GM12873 (cell line): ENCODE measurements at regions not wholly inside any gene's neighbourhood (a gene's known extent, or its start where the extent isn't known, plus 50 kb on each side); places are given as distances from the start of the nearest gene placed in this dataset.

ENCODE experiments used
- CTCF ChIP-seq: IDR thresholded peaks from 2 replicates; pipeline ENCODE4 v1.5.1; 2012; ENCODE audit warnings: low read depth, mild to moderate bottlenecking, moderate library complexity, low read length, control low read depth; ENCODE audit not compliant: insufficient read depth; ENCODE audit errors: missing control alignments

GRCh38 chr15:38846346-38846745 lies 281.7 kb upstream of the RASGRP1 start:
- no peak for TF ChIP-seq CTCF

- no peak for TF ChIP-seq CTCF
Observed at GRCh38 chr15:38847666-38848065, 283.1 kb upstream of the RASGRP1 start.

GRCh38 chr15:38849046-38849445 lies 284.4 kb upstream of the RASGRP1 start:
- no peak for TF ChIP-seq CTCF

GRCh38 chr15:38853608-38854007 lies 289.0 kb upstream of the RASGRP1 start:
- peak; percentile 52 for TF ChIP-seq CTCF

- no peak for TF ChIP-seq CTCF
Observed at GRCh38 chr15:38854506-38854905, 289.9 kb upstream of the RASGRP1 start.

- no peak for TF ChIP-seq CTCF
Observed at GRCh38 chr15:38857814-38858213, 293.2 kb upstream of the RASGRP1 start.

- no peak for TF ChIP-seq CTCF
Observed at GRCh38 chr15:38859574-38859973, 295.0 kb upstream of the RASGRP1 start.
